RWPE2 (cell line): ENCODE measurements at regions not wholly inside any gene's neighbourhood (a gene's known extent, or its start where the extent isn't known, plus 50 kb on each side); places are given as distances from the start of the nearest gene placed in this dataset.

Experiments
- ATAC-seq: fragments of 200-7000 bp; cut with Tn5 transposase; 3 replicates; pipeline ENCODE4 v1.9.1; 2021; ENCODE audit warnings: low read depth
- DNase-seq: peaks from one replicate; pipeline ENCODE4 v3.0.0-alpha.2; 2020; ENCODE audit warnings: low spot score
- H3K27ac ChIP-seq: fragments of 450-650 bp; 2 replicates; pipeline ENCODE4 v1.5.1; 2017; ENCODE audit warnings: mild to moderate bottlenecking; ENCODE audit not compliant: poor library complexity, severe bottlenecking
- H3K27me3 ChIP-seq: fragments of 250-450 bp; sonication (Bioruptor Pico); 2 replicates; pipeline ENCODE4 v1.5.1; 2021; ENCODE audit warnings: mild to moderate bottlenecking, moderate library complexity; ENCODE audit not compliant: insufficient read depth, poor library complexity, severe bottlenecking
- H3K36me3 ChIP-seq: fragments of 250-450 bp; sonication (Bioruptor Pico); 2 replicates; pipeline ENCODE4 v1.5.1; 2020; ENCODE audit warnings: low read depth, mild to moderate bottlenecking, moderate library complexity
- H3K4me1 ChIP-seq: fragments of 250-450 bp; sonication (Bioruptor Pico); 2 replicates; pipeline ENCODE4 v1.5.1; 2021; ENCODE audit warnings: mild to moderate bottlenecking, moderate library complexity; ENCODE audit not compliant: insufficient read depth, poor library complexity, severe bottlenecking
- H3K4me3 ChIP-seq: fragments of 250-450 bp; sonication (Bioruptor Pico); 2 replicates; pipeline ENCODE4 v1.5.1; 2021; ENCODE audit warnings: mild to moderate bottlenecking, moderate library complexity; ENCODE audit not compliant: severe bottlenecking
- H3K9me3 ChIP-seq: fragments of 250-450 bp; sonication (Bioruptor Pico); 2 replicates; pipeline ENCODE4 v1.5.1; 2021; ENCODE audit warnings: mild to moderate bottlenecking, moderate library complexity; ENCODE audit not compliant: severe bottlenecking
- CTCF ChIP-seq: fragments of 450-650 bp; IDR thresholded peaks from one replicate; pipeline ENCODE4 v1.5.1; 2017; ENCODE audit warnings: mild to moderate bottlenecking, moderate library complexity; ENCODE audit not compliant: poor library complexity, severe bottlenecking

GRCh38 chr6:8361259-8361658 is 74.1 kb downstream of the SLC35B3 start:
- DNase-seq (no peak), ATAC-seq (no peak)
- Histone ChIP-seq H3K4me3 (no peak overlapping the region), H3K9me3 (no peaks in the 10 kb centered on the region), H3K36me3 (no peaks in the 10 kb centered on the region), H3K27ac (no peak overlapping the region), H3K4me1 (no peaks in the 10 kb centered on the region), H3K27me3 (no peaks in the 10 kb centered on the region)
- TF ChIP-seq CTCF: no peak

- Histone ChIP-seq H3K4me1 (no peaks in the 10 kb centered on the region), H3K4me3 (no peak overlapping the region), H3K27ac (no peak overlapping the region), H3K27me3 (no peaks in the 10 kb centered on the region), H3K36me3 (no peaks in the 10 kb centered on the region), H3K9me3 (no peaks in the 10 kb centered on the region)
- ATAC-seq (no peak), DNase-seq (no peak)
- TF ChIP-seq CTCF: no peak
Measured at GRCh38 chr6:8352966-8353340, 82.4 kb downstream of the SLC35B3 start.

GRCh38 chr6:8352335-8352965 is 82.9 kb downstream of the SLC35B3 start:
- no peaks in the 10 kb centered on the region for H3K27me3 ChIP-seq
- DNase-seq (no peak), ATAC-seq (no peak)
- no peak overlapping the region for H3K27ac ChIP-seq
- no peak overlapping the region for H3K4me3 ChIP-seq
- TF ChIP-seq CTCF: no peak
- H3K4me1 ChIP-seq: no peaks in the 10 kb centered on the region
- H3K9me3 ChIP-seq: no peaks in the 10 kb centered on the region
- H3K36me3 ChIP-seq: no peaks in the 10 kb centered on the region

GRCh38 chr6:8343600-8343999 is 91.7 kb downstream of the SLC35B3 start:
- H3K27me3 ChIP-seq: no peaks in the 10 kb centered on the region
- H3K27ac ChIP-seq: no peak overlapping the region
- no peaks in the 10 kb centered on the region for H3K9me3 ChIP-seq
- no peak for TF ChIP-seq CTCF
- ATAC-seq (no peak), DNase-seq (no peak)
- no peak overlapping the region for H3K4me3 ChIP-seq
- H3K4me1 ChIP-seq: no peaks in the 10 kb centered on the region
- H3K36me3 ChIP-seq: no peaks in the 10 kb centered on the region

- H3K27me3 ChIP-seq: no peaks in the 10 kb centered on the region
Measured at GRCh38 chr6:8342241-8342819, 93.0 kb downstream of the SLC35B3 start.

More at GRCh38 chr6:8342241-8342819, 93.0 kb downstream of the SLC35B3 start:
- H3K9me3 ChIP-seq: no peaks in the 10 kb centered on the region
- no peak for DNase-seq
- H3K4me1 ChIP-seq: no peaks in the 10 kb centered on the region
- H3K4me3 ChIP-seq: no peak overlapping the region
- no peaks in the 10 kb centered on the region for H3K36me3 ChIP-seq
- ATAC-seq: no peak
- no peak for TF ChIP-seq CTCF
- H3K27ac ChIP-seq: no peak overlapping the region
